Progenitor cell of endocrine pancreas (in vitro differentiated cells): ENCODE measurements at regions not wholly inside any gene's neighbourhood (a gene's known extent, or its start where the extent isn't known, plus 50 kb on each side); places are given as distances from the start of the nearest gene placed in this dataset.
"Not testable (repeated sequence)": the region's sequence is repeated elsewhere in the genome, so short reads cannot be mapped to it uniquely, and the experiment has no call there.

ENCODE experiments used
- DNase-seq: peaks from one replicate; pipeline ENCODE4 v3.0.0; 2021; ENCODE audit warnings: low spot score; ENCODE audit not compliant: unreplicated experiment
- H3K27ac Mint-ChIP-seq: 2 replicates; pipeline ENCODE4 v1.8.0; 2021; ENCODE audit warnings: mild to moderate bottlenecking, moderate library complexity, mixed read lengths
- H3K27me3 Mint-ChIP-seq: 2 replicates; pipeline ENCODE4 v1.8.0; 2021; ENCODE audit warnings: mixed read lengths
- H3K36me3 Mint-ChIP-seq: 2 replicates; pipeline ENCODE4 v1.8.0; 2022; ENCODE audit warnings: mixed read lengths; ENCODE audit not compliant: insufficient read depth
- H3K4me1 Mint-ChIP-seq: 2 replicates; pipeline ENCODE4 v1.8.0; 2021; ENCODE audit warnings: low read depth, mixed read lengths
- H3K4me3 Mint-ChIP-seq: 2 replicates; pipeline ENCODE4 v1.8.0; 2021; ENCODE audit warnings: low read depth, mild to moderate bottlenecking, moderate library complexity, mixed read lengths
- H3K9me3 Mint-ChIP-seq: 2 replicates; pipeline ENCODE4 v1.8.0; 2021; ENCODE audit warnings: low read depth, mixed read lengths
- TF ChIP-seq, protein P1 (sequence below): fragments of 200-600 bp; sonication (generic); IDR thresholded peaks from one replicate; pipeline ENCODE4 v1.5.0; 2021; ENCODE audit warnings: antibody characterized with exemption, mild to moderate bottlenecking; ENCODE audit not compliant: unreplicated experiment

GRCh38 chr22:22318723-22319465, 74.3 kb downstream of the VPREB1 start:
- TF ChIP-seq, protein P1, sequence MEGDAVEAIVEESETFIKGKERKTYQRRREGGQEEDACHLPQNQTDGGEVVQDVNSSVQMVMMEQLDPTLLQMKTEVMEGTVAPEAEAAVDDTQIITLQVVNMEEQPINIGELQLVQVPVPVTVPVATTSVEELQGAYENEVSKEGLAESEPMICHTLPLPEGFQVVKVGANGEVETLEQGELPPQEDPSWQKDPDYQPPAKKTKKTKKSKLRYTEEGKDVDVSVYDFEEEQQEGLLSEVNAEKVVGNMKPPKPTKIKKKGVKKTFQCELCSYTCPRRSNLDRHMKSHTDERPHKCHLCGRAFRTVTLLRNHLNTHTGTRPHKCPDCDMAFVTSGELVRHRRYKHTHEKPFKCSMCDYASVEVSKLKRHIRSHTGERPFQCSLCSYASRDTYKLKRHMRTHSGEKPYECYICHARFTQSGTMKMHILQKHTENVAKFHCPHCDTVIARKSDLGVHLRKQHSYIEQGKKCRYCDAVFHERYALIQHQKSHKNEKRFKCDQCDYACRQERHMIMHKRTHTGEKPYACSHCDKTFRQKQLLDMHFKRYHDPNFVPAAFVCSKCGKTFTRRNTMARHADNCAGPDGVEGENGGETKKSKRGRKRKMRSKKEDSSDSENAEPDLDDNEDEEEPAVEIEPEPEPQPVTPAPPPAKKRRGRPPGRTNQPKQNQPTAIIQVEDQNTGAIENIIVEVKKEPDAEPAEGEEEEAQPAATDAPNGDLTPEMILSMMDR: no peak
- H3K4me1 Mint-ChIP-seq: no peaks in the 10 kb centered on the region
- DNase-seq: no peak
- no peak overlapping the region for H3K27ac Mint-ChIP-seq
- H3K4me3 Mint-ChIP-seq: no peak overlapping the region
- no peaks in the 10 kb centered on the region for H3K9me3 Mint-ChIP-seq
- H3K36me3 Mint-ChIP-seq: peaks cover 20% of the 10 kb centered on the region
- H3K27me3 Mint-ChIP-seq: no peaks in the 10 kb centered on the region

DNA sequence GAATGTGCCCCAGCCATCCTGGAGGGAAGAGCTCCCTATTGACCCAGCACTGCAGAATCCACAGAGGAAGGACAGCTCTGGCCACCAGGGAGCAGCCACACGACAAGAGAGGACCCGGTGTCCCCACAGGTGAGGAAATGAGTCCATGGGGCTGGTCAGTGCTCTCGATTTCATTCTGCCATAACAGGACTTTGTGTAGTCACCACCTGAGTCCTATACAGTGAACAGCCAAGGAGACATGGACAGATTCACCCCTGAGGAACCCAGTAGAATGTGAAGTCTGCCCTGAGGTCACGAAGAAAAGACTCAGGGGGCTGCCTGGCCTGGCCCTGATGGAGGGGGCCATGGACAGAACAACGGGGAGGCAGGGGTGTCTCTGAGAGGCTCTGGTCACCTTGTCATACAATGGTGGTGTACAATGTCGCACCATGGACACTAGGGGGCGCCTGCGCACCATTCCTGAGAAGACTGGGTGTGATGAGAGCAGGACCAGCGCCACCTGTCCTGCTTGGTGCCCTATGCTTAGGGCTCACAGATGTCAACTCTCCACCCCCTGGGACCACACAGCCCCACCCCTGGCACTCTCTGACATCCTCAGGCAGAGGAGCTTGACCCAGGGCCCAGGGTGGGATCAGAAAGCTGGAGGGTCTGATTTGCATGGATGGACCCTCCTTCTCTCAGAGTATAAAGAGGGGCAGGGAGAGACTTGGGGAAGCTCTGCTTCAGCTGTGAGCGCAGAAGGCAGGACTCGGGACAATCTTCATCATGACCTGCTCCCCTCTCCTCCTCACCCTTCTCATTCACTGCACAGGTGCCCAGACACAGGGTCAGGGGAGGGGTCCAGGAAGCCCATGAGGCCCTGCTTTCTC, 77.4 kb downstream of the VPREB1 start:
- H3K27ac Mint-ChIP-seq, H3K4me1 Mint-ChIP-seq: not testable (repeated sequence)

GRCh38 chr22:22322792-22323191, 78.2 kb downstream of the VPREB1 start:
- Mint-ChIP-seq H3K4me1 (no peaks in the 10 kb centered on the region), H3K27ac (no peak overlapping the region), H3K4me3 (no peak overlapping the region), H3K36me3 (peaks cover 7% of the 10 kb centered on the region), H3K27me3 (peaks cover 28% of the 10 kb centered on the region), H3K9me3 (no peaks in the 10 kb centered on the region)
- DNase-seq: no peak
- TF ChIP-seq, protein P1: no peak

More for the DNA sequence above, 77.4 kb downstream of the VPREB1 start:
- peak; percentile 56 for DNase-seq
- Mint-ChIP-seq H3K36me3 (peaks cover 13% of the 10 kb centered on the region), H3K27me3 (peaks cover 21% of the 10 kb centered on the region)
- not testable (repeated sequence) for H3K4me3 Mint-ChIP-seq, H3K9me3 Mint-ChIP-seq
- TF ChIP-seq, protein P1: peak; percentile 87

DNA sequence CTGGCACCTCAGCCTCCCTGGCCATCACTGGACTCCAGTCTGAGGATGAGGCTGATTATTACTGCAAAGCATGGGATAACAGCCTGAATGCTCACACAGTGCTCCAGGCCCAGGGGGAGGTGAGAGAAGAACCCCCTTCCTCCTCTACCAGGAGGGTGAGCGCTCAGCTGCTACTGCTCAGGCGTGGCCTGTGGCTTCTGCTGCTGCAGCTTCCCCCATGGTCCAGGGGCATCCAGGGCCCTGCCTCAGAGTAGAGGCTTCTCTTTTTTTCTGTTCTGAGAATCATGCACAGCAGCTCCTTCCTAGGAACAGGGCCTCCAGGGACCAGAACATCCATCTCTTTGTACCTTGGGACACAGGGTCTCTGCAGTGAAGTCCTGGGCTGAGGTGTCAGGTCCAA, 83.1 kb downstream of the VPREB1 start:
- Mint-ChIP-seq H3K27me3 (peaks cover 57% of the 10 kb centered on the region), H3K36me3 (no peaks in the 10 kb centered on the region), H3K4me1 (peaks cover 14% of the 10 kb centered on the region), H3K4me3 (no peak overlapping the region), H3K9me3 (peaks cover 12% of the 10 kb centered on the region), H3K27ac (no peak overlapping the region)
- no peak for DNase-seq
- TF ChIP-seq, protein P1: no peak

GRCh38 chr22:22329792-22330191, 85.2 kb downstream of the VPREB1 start:
- Mint-ChIP-seq H3K27me3 (peaks cover 72% of the 10 kb centered on the region), H3K27ac (no peak overlapping the region), H3K4me3 (no peak overlapping the region), H3K4me1 (peaks cover 14% of the 10 kb centered on the region), H3K36me3 (no peaks in the 10 kb centered on the region), H3K9me3 (peaks cover 24% of the 10 kb centered on the region)
- TF ChIP-seq, protein P1: no peak
- no peak for DNase-seq

DNA sequence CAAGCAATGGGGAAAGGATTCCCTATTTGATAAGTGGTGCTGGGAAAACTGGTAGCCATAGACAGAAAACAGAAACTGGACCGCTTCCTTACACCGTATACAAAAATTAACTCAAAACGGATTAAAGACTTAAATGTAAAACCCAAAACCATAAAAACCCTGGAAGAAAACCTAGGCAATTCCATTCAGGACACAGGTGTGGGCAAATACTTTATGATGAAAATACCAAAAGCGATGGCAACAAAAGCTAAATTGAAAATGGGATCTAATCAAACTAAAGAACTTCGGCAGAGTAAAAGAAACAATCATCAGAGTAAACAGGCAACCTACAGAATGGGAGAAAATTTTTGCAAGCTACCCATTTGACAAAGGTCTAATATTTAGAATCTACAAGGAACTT, 91.1 kb downstream of the VPREB1 start:
- H3K9me3 Mint-ChIP-seq: peaks cover 35% of the 10 kb centered on the region

DNA sequence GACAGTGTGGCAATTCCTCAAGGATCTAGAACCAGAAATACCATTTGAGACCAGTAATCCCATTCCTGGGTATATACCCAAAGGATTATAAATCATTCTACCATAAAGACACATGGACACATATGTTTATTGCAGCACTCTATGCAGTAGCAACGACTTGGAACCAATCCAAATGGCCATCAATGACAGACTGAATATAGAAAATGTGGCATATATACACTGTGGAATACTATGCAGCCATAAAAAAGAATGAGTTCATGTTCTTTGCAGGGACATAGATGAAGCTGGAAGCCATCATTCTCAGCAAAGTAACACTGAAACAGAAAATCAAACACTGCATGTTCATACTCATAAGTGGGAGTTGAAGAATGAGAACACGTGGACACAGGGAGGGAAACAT, 91.7 kb downstream of the VPREB1 start:
- not testable (repeated sequence) for H3K27ac Mint-ChIP-seq, H3K4me3 Mint-ChIP-seq, DNase-seq, H3K4me1 Mint-ChIP-seq, H3K36me3 Mint-ChIP-seq
- Mint-ChIP-seq H3K27me3 (peaks cover 87% of the 10 kb centered on the region), H3K9me3 (peaks cover 33% of the 10 kb centered on the region)

More for the DNA sequence above, 91.1 kb downstream of the VPREB1 start:
- H3K27me3 Mint-ChIP-seq: peaks cover 82% of the 10 kb centered on the region
- not testable (repeated sequence) for H3K4me3 Mint-ChIP-seq, H3K27ac Mint-ChIP-seq, DNase-seq, H3K4me1 Mint-ChIP-seq, H3K36me3 Mint-ChIP-seq

DNA sequence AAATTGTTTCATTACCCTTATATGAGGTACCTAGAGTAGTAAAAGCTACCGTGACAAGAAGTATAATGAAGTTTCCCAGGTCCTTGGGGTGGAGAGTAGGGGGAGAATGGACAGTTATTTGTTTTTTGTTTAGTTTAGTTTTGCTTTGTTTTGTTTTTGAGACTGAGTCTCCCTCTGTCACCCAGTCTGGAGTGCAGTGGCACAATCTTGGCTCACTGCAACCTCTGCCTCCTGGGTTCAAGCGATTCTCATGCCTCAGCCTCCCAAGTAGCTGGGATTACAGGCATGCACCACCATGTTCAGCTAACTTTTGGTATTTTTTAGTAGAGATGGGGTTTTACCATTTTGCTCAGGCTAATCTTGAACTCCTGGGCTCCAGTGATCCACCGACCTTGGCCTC, 94.2 kb downstream of the VPREB1 start:
- not testable (repeated sequence) for H3K36me3 Mint-ChIP-seq

More for the DNA sequence above, 94.2 kb downstream of the VPREB1 start:
- not testable (repeated sequence) for DNase-seq, H3K27ac Mint-ChIP-seq, H3K4me3 Mint-ChIP-seq, H3K4me1 Mint-ChIP-seq
- Mint-ChIP-seq H3K9me3 (peaks cover 14% of the 10 kb centered on the region), H3K27me3 (peaks cover 70% of the 10 kb centered on the region)
